ENCODE measurements at regions not wholly inside any gene's neighbourhood (a gene's known extent, or its start where the extent isn't known, plus 50 kb on each side); places are given as distances from the start of the nearest gene placed in this dataset.

DNA sequence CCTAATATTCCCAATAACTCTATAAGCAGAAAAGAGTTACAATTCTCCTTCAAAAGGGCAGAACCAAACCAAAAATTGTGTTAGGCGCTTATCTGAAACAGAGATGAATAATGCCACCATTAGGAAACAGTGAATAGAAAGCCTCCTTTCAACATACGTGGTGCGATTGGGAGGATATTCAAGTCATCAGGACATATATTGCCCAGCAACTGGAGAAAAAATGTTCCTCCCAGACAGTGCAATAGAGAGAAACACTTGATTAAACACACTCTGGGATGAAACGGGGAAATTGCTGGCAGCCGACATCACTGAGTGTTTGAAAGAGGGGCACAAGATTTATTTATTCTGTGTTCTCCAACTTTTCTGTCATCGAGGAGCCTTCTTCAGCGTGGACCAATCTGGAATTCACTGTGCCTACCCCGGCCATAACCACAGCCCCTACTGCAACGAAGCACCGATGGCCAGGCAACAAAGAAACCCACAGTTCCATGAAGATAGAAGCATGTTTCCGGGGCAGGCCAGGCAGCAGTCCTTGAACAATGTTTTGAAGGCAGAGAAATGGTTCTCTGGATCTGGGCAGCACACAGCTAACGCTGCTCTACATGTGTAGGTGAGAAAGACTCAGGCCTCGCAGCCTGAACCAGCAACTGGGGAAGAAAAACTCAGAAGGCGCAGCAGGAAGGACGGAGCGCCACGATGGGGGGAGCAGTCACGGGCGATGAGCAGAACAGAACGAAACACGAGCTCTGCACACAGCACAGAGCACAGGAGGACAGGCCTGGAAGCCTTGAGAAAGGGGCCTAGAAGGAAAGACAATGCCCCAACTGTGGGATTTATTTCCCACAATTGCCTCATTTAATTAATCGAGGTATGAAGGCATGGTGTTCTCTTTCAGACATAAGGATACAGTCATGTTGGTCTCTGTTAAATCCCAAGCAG is 234.2 kb upstream of the FOXQ1 start:
- no peaks in the 10 kb centered on the region for H3K36me3 Mint-ChIP-seq
- no peak for ATAC-seq (ENCODE audit: low read depth)
- no peak for DNase-seq (ENCODE audit: low spot score in 2 of 2)
- H3K9me3 Mint-ChIP-seq, result no peaks in the 10 kb centered on the region
- H3K27me3 Mint-ChIP-seq, result no peaks in the 10 kb centered on the region
- no peak overlapping the region for H3K27ac Mint-ChIP-seq
- H3K4me3 Mint-ChIP-seq, result no peak overlapping the region
- H3K4me1 Mint-ChIP-seq, result no peaks in the 10 kb centered on the region

DNA sequence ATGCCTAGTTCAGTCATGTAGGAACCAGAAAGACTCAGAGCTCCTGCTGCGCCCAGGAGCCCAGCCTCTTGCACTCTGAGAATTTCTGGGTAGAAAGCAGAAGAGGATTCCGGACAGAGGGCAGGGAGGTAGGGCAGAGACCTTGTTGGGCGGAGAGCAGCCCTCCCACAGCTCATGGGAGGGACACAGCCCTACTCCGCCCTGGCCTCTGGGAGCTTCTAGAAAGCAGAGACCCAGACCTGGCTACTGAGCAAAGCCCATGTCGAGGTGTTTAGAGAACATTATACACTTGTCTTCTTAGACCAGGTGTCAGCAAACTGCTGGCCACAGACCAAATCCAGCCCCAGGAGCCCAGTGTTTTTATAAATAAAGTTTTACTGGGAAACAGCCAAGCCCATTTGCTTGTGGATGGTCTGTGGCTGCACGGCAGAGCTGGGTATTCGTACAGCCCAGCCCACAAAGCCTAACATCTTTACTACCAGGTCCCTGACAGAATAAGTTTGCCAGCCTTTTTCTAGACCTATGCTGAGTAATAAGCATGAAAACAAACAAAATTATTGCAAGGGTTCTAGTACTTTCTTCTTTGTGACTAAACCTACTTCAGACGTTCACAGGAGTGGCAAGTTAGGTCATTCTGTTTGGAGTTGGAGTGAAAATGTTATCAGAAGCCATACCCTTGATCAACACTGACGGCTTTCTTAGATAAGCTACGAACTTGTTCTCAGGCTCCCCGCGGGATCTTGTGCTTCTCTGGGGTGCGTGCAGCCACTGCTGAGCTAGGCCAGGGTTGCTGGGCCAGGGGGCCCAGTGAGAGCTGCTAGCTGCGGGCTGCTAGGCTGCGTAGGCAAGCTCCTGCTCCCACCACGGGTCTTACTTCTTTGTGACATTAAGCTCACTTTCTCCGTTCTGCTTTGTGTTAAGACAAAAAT is 235.1 kb upstream of the FOXQ1 start:
- ATAC-seq (ENCODE audit: low read depth) (no peak), DNase-seq (ENCODE audit: low spot score in 2 of 2) (no peak)
- no peak overlapping the region for H3K4me3 Mint-ChIP-seq
- H3K27me3 Mint-ChIP-seq, result no peaks in the 10 kb centered on the region
- no peaks in the 10 kb centered on the region for H3K4me1 Mint-ChIP-seq
- H3K9me3 Mint-ChIP-seq, result no peaks in the 10 kb centered on the region
- no peak overlapping the region for H3K27ac Mint-ChIP-seq
- H3K36me3 Mint-ChIP-seq, result no peaks in the 10 kb centered on the region

DNA sequence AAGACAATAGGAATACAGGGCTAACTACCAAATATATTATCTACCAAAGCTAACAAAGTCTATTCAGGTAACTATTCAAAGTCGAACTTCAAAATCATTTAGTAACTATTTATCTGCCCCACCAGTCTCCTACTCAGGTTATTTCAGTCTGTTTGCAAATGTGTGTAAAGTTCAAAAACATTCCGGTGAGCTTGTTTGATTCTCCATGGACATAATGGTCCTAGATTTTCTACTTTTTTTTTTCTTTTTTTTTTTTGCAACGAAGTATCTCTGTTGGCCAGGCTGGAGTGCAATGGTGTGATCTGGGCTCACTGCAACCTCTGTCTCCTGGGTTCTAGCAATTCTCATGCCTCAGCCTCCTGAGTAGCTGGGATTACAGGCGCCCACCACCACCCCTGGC is 236.0 kb upstream of the FOXQ1 start:
- DNase-seq (ENCODE audit: low spot score in 2 of 2) (no peak), ATAC-seq (ENCODE audit: low read depth) (no peak)
- no peak overlapping the region for H3K27ac Mint-ChIP-seq
- no peaks in the 10 kb centered on the region for H3K27me3 Mint-ChIP-seq
- no peaks in the 10 kb centered on the region for H3K36me3 Mint-ChIP-seq
- H3K4me3 Mint-ChIP-seq, result no peak overlapping the region
- no peaks in the 10 kb centered on the region for H3K4me1 Mint-ChIP-seq
- H3K9me3 Mint-ChIP-seq, result no peaks in the 10 kb centered on the region

DNA sequence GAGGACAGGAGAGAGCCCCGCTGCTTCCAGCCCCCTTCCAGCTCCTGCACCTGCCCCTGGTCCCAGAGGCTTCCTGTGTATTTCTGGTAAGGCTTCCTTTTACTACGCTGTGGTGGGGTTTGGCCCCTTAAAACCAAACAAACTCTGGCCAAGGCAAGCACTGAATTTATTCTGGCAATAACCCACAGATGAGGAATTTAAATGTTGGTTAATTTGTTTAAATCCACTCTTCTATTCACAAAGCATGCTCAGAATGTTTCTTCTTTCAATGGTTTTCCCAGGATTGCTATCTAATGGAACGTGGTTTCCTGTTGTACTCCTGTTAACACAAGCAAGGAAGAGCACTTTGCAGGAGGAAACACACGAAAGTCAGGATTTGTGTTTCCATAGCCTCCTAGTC is 236.5 kb upstream of the FOXQ1 start:
- no peak for ATAC-seq (ENCODE audit: low read depth)
- Mint-ChIP-seq H3K36me3 (no peaks in the 10 kb centered on the region), H3K4me1 (no peaks in the 10 kb centered on the region), H3K4me3 (no peak overlapping the region), H3K9me3 (no peaks in the 10 kb centered on the region), H3K27ac (no peak overlapping the region), H3K27me3 (no peaks in the 10 kb centered on the region)
- no peak for DNase-seq (ENCODE audit: low spot score in 2 of 2)

DNA sequence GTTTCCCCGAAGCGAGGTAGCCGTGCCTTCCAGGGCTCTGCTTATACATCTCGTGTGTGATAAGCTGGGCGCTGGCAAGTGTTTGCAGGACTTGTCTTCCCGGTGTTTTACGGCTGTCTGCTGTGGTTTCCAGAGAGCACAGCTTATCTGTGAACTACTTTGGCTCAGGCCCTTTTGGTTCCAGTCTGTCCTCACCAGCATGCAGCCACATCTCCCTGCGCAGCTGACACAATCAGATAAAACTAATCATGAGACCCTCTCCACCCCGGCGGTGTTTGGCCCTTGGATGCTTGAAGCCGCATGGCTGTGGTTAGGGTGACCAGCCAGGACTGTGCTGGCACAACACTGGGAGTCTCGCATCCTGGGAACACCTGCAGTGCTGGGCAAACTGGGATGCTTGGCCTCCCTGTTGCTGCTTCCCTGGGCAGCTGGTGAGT is 241.8 kb upstream of the FOXQ1 start:
- Mint-ChIP-seq H3K9me3 (peaks cover 3% of the 10 kb centered on the region), H3K27ac (no peak overlapping the region), H3K36me3 (no peaks in the 10 kb centered on the region), H3K27me3 (peaks cover 5% of the 10 kb centered on the region), H3K4me3 (no peak overlapping the region), H3K4me1 (peaks cover 3% of the 10 kb centered on the region)
- ATAC-seq (ENCODE audit: low read depth) (no peak), DNase-seq (ENCODE audit: low spot score in 2 of 2) (no peak)

DNA sequence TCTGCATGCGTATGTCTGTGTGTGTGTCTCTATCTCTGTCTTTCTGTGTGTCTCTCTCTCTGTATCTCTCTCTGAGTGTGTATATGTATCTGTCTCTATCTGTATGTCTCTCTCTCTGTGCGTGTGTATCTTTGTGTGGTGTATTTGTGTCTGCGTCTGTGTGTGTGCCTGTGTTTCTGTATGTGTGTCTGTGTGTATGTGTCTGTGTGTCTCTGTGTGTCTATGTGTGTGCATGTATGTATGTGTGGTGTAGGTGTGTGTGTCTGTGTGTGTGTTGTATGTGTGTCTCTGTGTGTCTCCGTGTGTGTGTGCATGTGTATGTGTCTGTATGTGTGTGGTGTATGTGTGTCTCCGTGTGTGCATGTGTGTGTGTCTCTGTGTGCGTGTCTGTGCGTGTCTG is 243.0 kb upstream of the FOXQ1 start:
- Mint-ChIP-seq H3K27ac (no peak overlapping the region), H3K36me3 (no peaks in the 10 kb centered on the region), H3K27me3 (peaks cover 5% of the 10 kb centered on the region), H3K4me1 (peaks cover 3% of the 10 kb centered on the region), H3K9me3 (peaks cover 3% of the 10 kb centered on the region), H3K4me3 (no peak overlapping the region)
- no peak for ATAC-seq (ENCODE audit: low read depth)
- no peak for DNase-seq (ENCODE audit: low spot score in 2 of 2)

DNA sequence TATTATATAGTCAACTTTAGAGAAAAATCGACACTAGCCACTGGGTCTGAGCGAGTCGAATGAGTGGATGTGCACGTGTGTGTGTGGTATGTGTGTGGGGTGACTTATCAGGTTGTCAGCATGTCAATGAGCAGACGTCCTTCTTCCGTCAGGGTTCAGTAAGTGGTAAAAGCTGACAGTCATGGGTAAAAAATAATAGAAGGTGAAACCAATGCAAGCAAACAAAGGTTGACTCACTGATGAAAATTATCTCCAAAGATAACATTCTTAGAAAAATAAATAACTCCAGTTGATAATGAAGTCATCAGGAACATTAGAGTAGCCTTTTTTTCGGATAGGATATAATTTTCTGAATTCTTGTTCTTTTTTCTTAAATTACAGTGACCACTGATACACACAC is 243.8 kb upstream of the FOXQ1 start:
- Mint-ChIP-seq H3K27ac (no peak overlapping the region), H3K36me3 (no peaks in the 10 kb centered on the region), H3K27me3 (peaks cover 5% of the 10 kb centered on the region), H3K4me3 (no peak overlapping the region), H3K9me3 (peaks cover 3% of the 10 kb centered on the region), H3K4me1 (peaks cover 3% of the 10 kb centered on the region)
- ATAC-seq (ENCODE audit: low read depth) (no peak), DNase-seq (ENCODE audit: low spot score in 2 of 2) (no peak)

DNA sequence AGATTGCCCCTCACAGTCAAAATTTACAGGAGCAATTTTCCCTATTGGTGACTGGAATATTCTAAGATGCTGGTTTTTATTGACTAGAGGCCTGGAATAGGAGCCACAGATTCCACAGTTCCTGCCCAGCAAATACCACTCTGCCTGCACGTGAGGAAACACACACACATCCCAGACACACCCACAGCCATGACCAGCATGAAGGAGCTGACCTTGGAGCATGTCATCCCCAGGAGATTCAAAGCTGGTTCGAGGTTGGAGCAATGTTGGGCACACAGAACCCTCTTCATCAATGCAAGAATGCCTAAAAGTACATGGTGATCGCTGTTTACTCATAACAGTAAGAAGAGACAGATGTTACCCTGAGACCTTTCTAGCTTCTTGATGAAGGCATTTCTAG is 244.6 kb upstream of the FOXQ1 start:
- H3K27me3 Mint-ChIP-seq, result peaks cover 5% of the 10 kb centered on the region
- ATAC-seq (ENCODE audit: low read depth), result no peak
- H3K36me3 Mint-ChIP-seq, result no peaks in the 10 kb centered on the region
- H3K4me3 Mint-ChIP-seq, result no peak overlapping the region
- peaks cover 3% of the 10 kb centered on the region for H3K9me3 Mint-ChIP-seq
- no peak for DNase-seq (ENCODE audit: low spot score in 2 of 2)
- peaks cover 3% of the 10 kb centered on the region for H3K4me1 Mint-ChIP-seq
- H3K27ac Mint-ChIP-seq, result no peak overlapping the region

DNA sequence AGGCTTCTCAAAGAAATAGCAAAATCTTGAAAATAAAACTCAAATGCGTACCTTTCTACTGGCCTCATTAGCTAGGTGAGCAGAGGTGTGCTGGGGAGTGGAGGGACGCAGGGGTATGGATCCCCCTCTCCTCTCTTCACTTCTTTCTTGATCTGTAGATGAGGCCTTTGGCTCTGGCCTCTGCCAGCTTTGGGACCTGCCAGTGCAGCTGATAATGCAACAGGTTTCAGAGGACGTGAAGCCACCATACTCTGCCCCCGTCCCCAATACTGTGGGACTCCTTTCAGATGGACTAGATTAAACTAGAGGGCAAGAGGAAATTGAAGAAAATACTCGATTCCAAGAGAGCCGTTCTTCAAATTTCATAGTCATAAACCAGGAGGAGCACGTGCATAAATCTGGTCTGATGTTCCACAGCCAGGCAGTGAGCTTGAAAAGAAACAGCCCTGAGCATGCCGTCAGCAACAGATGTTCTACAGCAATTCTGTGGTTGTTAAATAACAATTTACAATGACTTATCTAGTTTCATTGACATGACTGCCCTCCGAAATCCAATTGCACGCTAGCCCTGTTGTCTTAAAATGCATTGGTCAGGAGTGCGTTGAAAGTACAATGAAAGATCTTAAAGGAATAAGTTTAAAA is 245.3 kb upstream of the FOXQ1 start:
- Mint-ChIP-seq H3K36me3 (no peaks in the 10 kb centered on the region), H3K4me3 (no peak overlapping the region), H3K27ac (no peak overlapping the region), H3K9me3 (peaks cover 3% of the 10 kb centered on the region), H3K27me3 (peaks cover 7% of the 10 kb centered on the region), H3K4me1 (peaks cover 3% of the 10 kb centered on the region)
- no peak for DNase-seq (ENCODE audit: low spot score in 2 of 2)
- no peak for ATAC-seq (ENCODE audit: low read depth)

DNA sequence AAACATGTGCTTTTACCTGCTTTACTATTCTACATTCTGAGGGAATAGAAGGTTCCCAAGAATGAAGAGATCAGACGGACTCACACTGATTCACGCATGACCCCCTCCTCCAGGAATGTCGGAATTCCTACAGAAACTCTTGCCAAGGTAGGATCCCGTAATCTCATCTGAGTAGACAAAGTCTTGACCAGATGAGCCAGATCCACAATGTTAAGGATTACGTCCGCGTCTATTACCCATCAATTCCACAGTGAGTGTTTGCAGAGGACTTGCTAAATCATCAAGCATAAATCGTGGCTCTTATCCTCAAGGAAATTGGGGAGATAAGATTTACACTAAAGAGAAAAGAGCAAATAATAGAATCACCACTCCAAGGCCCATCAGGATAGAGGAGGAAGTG is 245.9 kb upstream of the FOXQ1 start:
- Mint-ChIP-seq H3K36me3 (no peaks in the 10 kb centered on the region), H3K4me1 (peaks cover 3% of the 10 kb centered on the region), H3K27ac (no peak overlapping the region), H3K9me3 (peaks cover 3% of the 10 kb centered on the region), H3K27me3 (peaks cover 7% of the 10 kb centered on the region), H3K4me3 (no peak overlapping the region)
- ATAC-seq (ENCODE audit: low read depth), result no peak
- DNase-seq (ENCODE audit: low spot score in 2 of 2), result no peak

DNA sequence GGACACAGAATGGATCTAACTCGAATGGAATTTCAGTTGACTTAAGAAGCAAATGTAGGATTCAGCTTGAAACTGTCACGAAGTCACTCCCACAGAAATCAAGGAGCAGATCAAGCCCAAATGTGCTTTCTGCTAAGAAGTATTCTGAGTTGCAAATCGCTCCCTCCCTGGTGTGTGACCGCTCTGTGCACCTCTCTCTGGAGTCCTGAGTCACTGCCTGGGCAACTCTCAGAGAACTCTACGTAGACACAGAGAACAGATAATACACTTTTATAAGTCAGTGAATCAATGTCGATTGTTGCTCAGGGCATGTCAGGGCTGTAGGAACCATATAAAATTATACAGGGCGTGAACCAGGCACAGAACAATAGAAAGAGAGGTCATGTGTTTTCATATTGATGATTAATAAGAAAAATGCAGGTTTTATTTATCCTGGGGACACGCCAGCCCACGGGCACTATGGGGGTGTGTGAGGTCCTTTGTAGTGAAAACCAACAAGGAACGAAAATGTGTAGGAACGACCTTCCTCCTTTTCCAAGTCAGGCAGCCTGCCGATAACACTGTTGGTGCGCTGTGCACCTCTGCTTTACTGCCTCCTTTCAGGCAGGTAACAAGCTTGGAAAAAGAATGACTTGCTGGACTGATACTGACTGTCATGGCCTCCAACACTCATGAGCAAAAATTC is 248.1 kb upstream of the FOXQ1 start:
- no peak overlapping the region for H3K4me3 Mint-ChIP-seq
- H3K27ac Mint-ChIP-seq, result no peak overlapping the region
- H3K27me3 Mint-ChIP-seq, result peaks cover 4% of the 10 kb centered on the region
- DNase-seq (ENCODE audit: low spot score in 2 of 2) (no peak), ATAC-seq (ENCODE audit: low read depth) (no peak)
- no peaks in the 10 kb centered on the region for H3K36me3 Mint-ChIP-seq
- peaks cover under 1% of the 10 kb centered on the region for H3K4me1 Mint-ChIP-seq
- peaks cover 1% of the 10 kb centered on the region for H3K9me3 Mint-ChIP-seq

DNA sequence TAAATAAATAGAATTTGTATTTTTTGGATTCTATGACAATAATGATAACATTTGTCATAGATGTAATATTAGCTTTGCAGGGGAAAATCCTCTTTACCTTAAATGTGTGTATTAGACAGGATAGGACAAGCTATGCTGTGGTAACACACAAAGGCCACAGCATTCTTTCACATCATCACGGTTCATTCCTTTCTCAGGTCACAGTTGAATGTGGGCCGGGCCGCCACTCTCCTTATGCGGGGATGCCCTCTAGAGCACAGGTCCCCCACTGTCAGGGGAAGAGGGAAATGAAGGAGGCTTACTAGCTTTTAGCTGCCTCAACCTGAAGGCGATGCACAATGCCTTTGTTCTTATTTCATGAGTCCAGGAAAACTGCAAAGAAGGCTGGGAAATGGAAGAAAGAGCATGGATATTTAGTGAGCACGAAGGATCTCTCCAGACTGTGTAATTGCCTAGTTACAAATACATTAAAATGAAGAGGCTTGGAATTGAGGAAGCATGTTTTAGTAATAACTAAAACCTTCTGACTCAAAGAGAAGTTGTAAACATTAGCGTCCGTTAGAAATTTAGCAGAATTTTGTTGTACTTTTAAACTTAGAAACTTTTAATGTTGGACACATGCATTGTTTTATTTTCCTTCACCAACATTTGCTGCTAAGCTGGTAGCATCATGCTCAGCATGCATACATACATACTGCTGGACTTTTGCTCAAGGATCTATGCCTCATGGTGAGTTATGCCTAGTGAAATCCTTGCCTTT is 248.9 kb upstream of the FOXQ1 start:
- Mint-ChIP-seq H3K9me3 (no peaks in the 10 kb centered on the region), H3K27ac (no peak overlapping the region), H3K27me3 (peaks cover 2% of the 10 kb centered on the region), H3K4me1 (no peaks in the 10 kb centered on the region), H3K4me3 (no peak overlapping the region), H3K36me3 (no peaks in the 10 kb centered on the region)
- ATAC-seq (ENCODE audit: low read depth), result no peak
- no peak for DNase-seq (ENCODE audit: low spot score in 2 of 2)

DNA sequence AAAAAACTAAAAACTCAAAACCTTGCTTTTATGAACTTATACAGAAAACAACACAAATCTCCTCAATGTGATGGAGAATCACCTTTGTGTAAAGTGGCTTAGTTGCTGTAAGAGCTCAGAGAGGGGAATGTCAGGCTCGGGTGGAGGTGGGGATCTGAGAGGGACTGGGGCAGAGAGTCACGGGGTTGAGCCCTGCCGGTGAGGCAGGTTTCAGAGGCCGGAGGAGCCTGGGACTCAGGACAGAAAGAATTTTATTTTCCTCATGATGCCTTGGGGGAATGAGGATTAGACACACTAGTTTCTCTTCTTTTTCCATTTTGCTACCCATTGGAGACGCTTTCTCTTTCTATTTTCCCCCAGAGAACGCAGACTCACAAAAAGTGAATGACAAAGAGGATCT is 252.3 kb upstream of the FOXQ1 start:
- Mint-ChIP-seq H3K27ac (no peak overlapping the region), H3K4me1 (no peaks in the 10 kb centered on the region), H3K4me3 (no peak overlapping the region), H3K27me3 (peaks cover 5% of the 10 kb centered on the region), H3K9me3 (no peaks in the 10 kb centered on the region), H3K36me3 (no peaks in the 10 kb centered on the region)
- ATAC-seq (ENCODE audit: low read depth) (no peak), DNase-seq (ENCODE audit: low spot score in 2 of 2) (no peak)

Measured in memory B cell (primary cell).